Gastrocnemius medialis (tissue), 4 donors: ENCODE measurements at regions not wholly inside any gene's neighbourhood (a gene's known extent, or its start where the extent isn't known, plus 50 kb on each side); places are given as distances from the start of the nearest gene placed in this dataset.

Source experiments
- POLR2A ChIP-seq, 2 donors: fragments of 450-650 bp; IDR thresholded peaks; one replicate each; pipeline ENCODE4 v1.6.1; 2017; ENCODE audit warnings: antibody characterized with exemption in 2 of 2, mild to moderate bottlenecking in 2 of 2, moderate library complexity in 2 of 2
- TF ChIP-seq, protein P1 (sequence below), 5 experiments: fragments of 450-650 bp in 3 of 5; fragments of 200-600 bp in 2 of 5; sonication (generic) in 2 of 5; IDR thresholded peaks in 4 of 5; conservative IDR thresholded peaks in 1 of 5; 1 replicate in 4 of 5; 2 replicates in 1 of 5; pipeline ENCODE4 v1.5.1; 2016 to 2019; ENCODE audit warnings: antibody characterized with exemption in 5 of 5, mild to moderate bottlenecking in 3 of 5, moderate library complexity in 3 of 5

DNA sequence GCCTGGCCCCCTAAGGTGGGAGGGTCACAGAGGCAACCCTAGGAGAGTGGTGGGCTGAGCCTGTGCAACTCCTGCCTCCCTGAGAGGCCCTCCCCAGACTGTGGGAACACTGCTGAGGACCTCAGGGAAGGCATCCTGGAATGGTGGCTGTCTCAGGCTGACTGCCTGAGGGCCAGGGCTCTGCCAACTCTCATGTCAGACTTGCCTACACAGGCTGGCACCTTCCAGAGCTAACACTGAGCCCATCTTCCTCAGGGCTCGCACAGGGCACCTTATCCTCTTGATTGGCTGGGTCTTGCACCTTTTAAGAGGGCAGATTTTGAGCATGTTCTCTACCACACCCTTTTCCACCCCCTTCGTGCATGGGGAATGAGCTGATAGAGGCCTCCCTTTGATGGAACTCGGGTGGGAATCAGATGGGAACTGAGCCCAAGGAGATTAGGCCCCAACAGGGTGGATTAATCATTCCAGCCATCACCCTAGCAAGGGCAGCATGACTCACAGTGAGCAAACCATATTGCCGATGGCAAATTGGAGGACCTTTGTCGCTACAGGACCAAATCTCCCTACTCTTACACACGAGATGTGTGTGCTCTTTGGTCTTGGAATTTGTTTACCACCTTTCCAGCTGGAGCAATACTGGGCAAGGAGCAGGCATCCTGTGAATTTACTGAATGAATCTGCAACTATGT, 702.8 kb downstream of the VRK1 start:
- TF ChIP-seq, protein P1, sequence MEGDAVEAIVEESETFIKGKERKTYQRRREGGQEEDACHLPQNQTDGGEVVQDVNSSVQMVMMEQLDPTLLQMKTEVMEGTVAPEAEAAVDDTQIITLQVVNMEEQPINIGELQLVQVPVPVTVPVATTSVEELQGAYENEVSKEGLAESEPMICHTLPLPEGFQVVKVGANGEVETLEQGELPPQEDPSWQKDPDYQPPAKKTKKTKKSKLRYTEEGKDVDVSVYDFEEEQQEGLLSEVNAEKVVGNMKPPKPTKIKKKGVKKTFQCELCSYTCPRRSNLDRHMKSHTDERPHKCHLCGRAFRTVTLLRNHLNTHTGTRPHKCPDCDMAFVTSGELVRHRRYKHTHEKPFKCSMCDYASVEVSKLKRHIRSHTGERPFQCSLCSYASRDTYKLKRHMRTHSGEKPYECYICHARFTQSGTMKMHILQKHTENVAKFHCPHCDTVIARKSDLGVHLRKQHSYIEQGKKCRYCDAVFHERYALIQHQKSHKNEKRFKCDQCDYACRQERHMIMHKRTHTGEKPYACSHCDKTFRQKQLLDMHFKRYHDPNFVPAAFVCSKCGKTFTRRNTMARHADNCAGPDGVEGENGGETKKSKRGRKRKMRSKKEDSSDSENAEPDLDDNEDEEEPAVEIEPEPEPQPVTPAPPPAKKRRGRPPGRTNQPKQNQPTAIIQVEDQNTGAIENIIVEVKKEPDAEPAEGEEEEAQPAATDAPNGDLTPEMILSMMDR (IDR thresholded peaks at IDR 0.05 in 4 of 5, conservative IDR thresholded peaks at IDR 0.05 in 1 of 5) = no peak
- TF ChIP-seq POLR2A (IDR thresholded peaks at IDR 0.05) = no peak
